HCT116 (cell line): ENCODE measurements at regions not wholly inside any gene's neighbourhood (a gene's known extent, or its start where the extent isn't known, plus 50 kb on each side); places are given as distances from the start of the nearest gene placed in this dataset.

ENCODE experiments used
- ATAC-seq: fragments of 200-7000 bp; cut with Tn5 transposase; 2 replicates; pipeline ENCODE4 v1.9.1; 2020; ENCODE audit warnings: mild to moderate bottlenecking, moderate library complexity
- BruUV-seq: library from RNA; stranded (reverse); fragments of 400-500 nt; replicated peaks from 2 replicates; lab custom pipeline; 2021; lab: Mats Ljungman, UMichigan
- CTCF ChIA-PET: fragments of 300-600 bp; sonication (Branson Sonifier 250); formaldehyde crosslinking; loops from one replicate; lab custom pipeline; 2021; ENCODE audit warnings: antibody characterized with exemption; lab: Charles Lee
- POLR2A ChIA-PET: fragments of 300-600, 350-600 bp; sonication (Branson Sonifier 250); formaldehyde crosslinking; loops from one replicate; lab custom pipeline; 2021; ENCODE audit warnings: antibody characterized with exemption; lab: Charles Lee
- RAD21 ChIA-PET, 2 experiments: fragments of 300-600 bp; sonication (Branson Sonifier 250); formaldehyde crosslinking; loops; one replicate each; lab custom pipeline; 2023; ENCODE audit warnings: low total read pairs in 2 of 2; ENCODE audit not compliant: uncharacterized antibody in 2 of 2, unreplicated experiment in 2 of 2, low non-redundant PET in 1 of 2; lab: Charles Lee
- DNase-seq: peaks from one replicate; pipeline ENCODE4 v3.0.0-alpha.2; 2010; ENCODE audit warnings: low read depth, low spot score
- H2AFZ ChIP-seq: fragments of 200-600 bp; shearing (Covaris generic), sonication (generic); 2 replicates; pipeline ENCODE4 v1.6.1; 2017; ENCODE audit warnings: low read depth, mixed run types, mixed read lengths, antibody characterized with exemption, low read length; ENCODE audit not compliant: poor library complexity, severe bottlenecking
- H3K27ac ChIP-seq: 2 replicates; pipeline ENCODE4 v1.5.1; 2012; ENCODE audit warnings: low read depth, low read length
- H3K27me3 ChIP-seq: fragments of 200-600 bp; sonication (generic); 2 replicates; pipeline ENCODE4 v1.6.1; 2016; ENCODE audit warnings: mixed run types, low read length, mixed read lengths; ENCODE audit not compliant: insufficient read depth
- H3K36me3 ChIP-seq, 2 experiments: fragments of 200-500 bp in 1 of 2; fragments of 200-600 bp in 1 of 2; sonication (Bioruptor generic) in 1 of 2; sonication (generic) in 1 of 2; 2 replicates each; pipeline versions ENCODE4 v1.5.1 to v1.6.1; 2014 to 2016; ENCODE audit warnings: low read length in 2 of 2, inconsistent platforms in 1 of 2, mixed read lengths in 1 of 2, mixed run types in 1 of 2; ENCODE audit not compliant: insufficient read depth in 2 of 2, control insufficient read depth in 1 of 2
- H3K4me1 ChIP-seq, 2 experiments: fragments of 200-600 bp in 1 of 2; sonication (generic) in 1 of 2; 2 replicates each; pipeline versions ENCODE4 v1.5.1 to v1.6.1; 2012 to 2017; ENCODE audit warnings: low read length in 2 of 2, inconsistent platforms in 1 of 2, mild to moderate bottlenecking in 1 of 2, mixed read lengths in 1 of 2, mixed run types in 1 of 2, moderate library complexity in 1 of 2; ENCODE audit not compliant: insufficient read depth in 2 of 2, control insufficient read depth in 1 of 2
- H3K4me2 ChIP-seq: fragments of 200-600 bp; sonication (generic); 2 replicates; pipeline ENCODE4 v1.6.1; 2017; ENCODE audit warnings: mixed run types, low read length, mixed read lengths
- H3K4me3 ChIP-seq, 2 experiments: fragments of 200-600 bp in 1 of 2; sonication (generic) in 1 of 2; replicated peaks in 1 of 2; 2 replicates each; pipeline ENCODE4 v1.5.1; 2011 to 2016; ENCODE audit warnings: low read length in 2 of 2, control low read depth in 1 of 2, low read depth in 1 of 2, mild to moderate bottlenecking in 1 of 2, mixed read lengths in 1 of 2, mixed run types in 1 of 2
- H3K79me2 ChIP-seq: fragments of 200-600 bp; sonication (generic); 2 replicates; pipeline ENCODE4 v1.6.1; 2017; ENCODE audit warnings: mild to moderate bottlenecking, mixed run types, low read length, moderate library complexity, mixed read lengths; ENCODE audit not compliant: insufficient read depth
- H3K9ac ChIP-seq: fragments of 200-600 bp; sonication (generic); 2 replicates; pipeline ENCODE4 v1.6.1; 2016; ENCODE audit warnings: low read length, mixed read lengths
- H3K9me2 ChIP-seq: fragments of 200-600 bp; sonication (generic), shearing (Covaris generic); 2 replicates; pipeline ENCODE4 v1.6.1; 2017; ENCODE audit warnings: mixed run types, mild to moderate bottlenecking, moderate library complexity; ENCODE audit not compliant: insufficient read depth
- H3K9me3 ChIP-seq, 2 experiments: fragments of 200-500 bp in 1 of 2; fragments of 200-600 bp in 1 of 2; sonication (Bioruptor generic) in 1 of 2; sonication (generic) in 1 of 2; 2 replicates each; pipeline ENCODE4 v1.6.1; 2014 to 2017; ENCODE audit warnings: low read length in 2 of 2, mixed read lengths in 2 of 2, inconsistent platforms in 1 of 2, low read depth in 1 of 2, mild to moderate bottlenecking in 1 of 2, mixed run types in 1 of 2, moderate library complexity in 1 of 2; ENCODE audit not compliant: control insufficient read depth in 1 of 2, insufficient read depth in 1 of 2
- H4K20me1 ChIP-seq: fragments of 200-600 bp; sonication (generic), shearing (Covaris generic); 2 replicates; pipeline ENCODE4 v1.6.1; 2017; ENCODE audit warnings: mixed run types, mild to moderate bottlenecking, moderate library complexity; ENCODE audit not compliant: insufficient read depth
- ATF3 ChIP-seq: IDR thresholded peaks from 2 replicates; pipeline ENCODE4 v1.6.1; 2012
- EZH2 ChIP-seq: fragments of 200-600 bp; sonication (generic); IDR thresholded peaks from 2 replicates; pipeline ENCODE4 v1.6.1; 2017; ENCODE audit warnings: antibody characterized with exemption, mixed run types
- EZH2phosphoT487 ChIP-seq: fragments of 200-600 bp; IDR thresholded peaks from 2 replicates; pipeline ENCODE4 v1.6.1; 2018; ENCODE audit warnings: antibody characterized with exemption, borderline replicate concordance
- FOSL1 ChIP-seq: IDR thresholded peaks from 2 replicates; pipeline ENCODE4 v1.6.1; 2012; ENCODE audit warnings: low read depth
- JUND ChIP-seq: IDR thresholded peaks from 2 replicates; pipeline ENCODE4 v1.6.1; 2012
- MAX ChIP-seq: IDR thresholded peaks from 2 replicates; pipeline ENCODE4 v1.6.1; 2012
- REST ChIP-seq: IDR thresholded peaks from 2 replicates; pipeline ENCODE4 v1.6.1; 2012; ENCODE audit warnings: low read depth
- SRF ChIP-seq: IDR thresholded peaks from 2 replicates; pipeline ENCODE4 v1.6.1; 2012; ENCODE audit warnings: low read depth
- TCF7L2 ChIP-seq: IDR thresholded peaks from 2 replicates; pipeline ENCODE4 v1.7.0; 2011; ENCODE audit warnings: borderline replicate concordance, inconsistent platforms; ENCODE audit not compliant: insufficient read depth, insufficient read length; ENCODE audit errors: extremely low read depth
- YY1 ChIP-seq: IDR thresholded peaks from 2 replicates; pipeline ENCODE4 v1.6.1; 2011; ENCODE audit warnings: low read length, low read depth, moderate library complexity, mild to moderate bottlenecking; ENCODE audit not compliant: insufficient replicate concordance; ENCODE audit errors: extremely low read depth
- ZBTB33 ChIP-seq: IDR thresholded peaks from 2 replicates; pipeline ENCODE4 v1.6.1; 2011; ENCODE audit warnings: mild to moderate bottlenecking, low read length, moderate library complexity; ENCODE audit not compliant: insufficient replicate concordance; ENCODE audit errors: extremely low read depth
- ZFX ChIP-seq: fragments of 450-650 bp; IDR thresholded peaks from 2 replicates; pipeline ENCODE4 v1.6.1; 2017
- ZNF274 ChIP-seq: fragments of 200-500 bp; sonication (Bioruptor generic); IDR thresholded peaks from 2 replicates; pipeline ENCODE4 v1.6.1; 2014; ENCODE audit warnings: mild to moderate bottlenecking, low read depth, low read length, inconsistent platforms
- intact Hi-C: fragments of 100-400 bp; cut with micrococcal nuclease; formaldehyde crosslinking; loops from 2 replicates; pipeline ENCODE4 v1.10.0; 2022

GRCh38 chr11:91835051-91835560, 389.5 kb upstream of the FAT3 start:
- Histone ChIP-seq H3K27ac (no peak overlapping the region), H4K20me1 (no peaks in the 10 kb centered on the region), H3K9me3 (peaks cover 4 to 12% of the 10 kb centered on the region in 2 experiments; a peak in 2 of 4 replicates), H3K9ac (no peak overlapping the region), H3K36me3 (no peaks in the 10 kb centered on the region), H3K4me3 (no peak overlapping the region), H3K79me2 (no peaks in the 10 kb centered on the region), H2AFZ (no peak overlapping the region), H3K9me2 (no peaks in the 10 kb centered on the region), H3K27me3 (no peaks in the 10 kb centered on the region), H3K4me2 (no peak overlapping the region), H3K4me1 (no peaks in the 10 kb centered on the region)
- no peak for DNase-seq
- ATAC-seq, result no peak
- intact Hi-C loops, result no loop called here
- ChIA-PET CTCF (no interaction called here), RAD21 (no interaction called here), POLR2A (no interaction called here)
- TF ChIP-seq MAX (no peak), YY1 (no peak), EZH2phosphoT487 (no peak), ZBTB33 (no peak), JUND (no peak), REST (no peak), ATF3 (no peak), TCF7L2 (no peak), FOSL1 (no peak), ZFX (no peak), SRF (no peak), ZNF274 (no peak), EZH2 (no peak)
- no TSS peak for BruUV-seq
